K562 (cell line): ENCODE measurements at regions not wholly inside any gene's neighbourhood (a gene's known extent, or its start where the extent isn't known, plus 50 kb on each side); places are given as distances from the start of the nearest gene placed in this dataset.
A peak's percentile ranks its signal among the peaks of the same experiment; 100 is the strongest.

Source experiments
- CXXC5 ChIP-seq: fragments of 250-450 bp; sonication (Bioruptor Pico); IDR thresholded peaks from 2 replicates; pipeline ENCODE4 v1.8.0; 2022; ENCODE audit warnings: inconsistent platforms, mild to moderate bottlenecking, moderate library complexity
- DPF2 ChIP-seq: fragments of 450-650 bp; IDR thresholded peaks from 2 replicates; pipeline ENCODE4 v1.6.1; 2016
- E2F4 ChIP-seq: sonication (generic); formaldehyde crosslinking; IDR thresholded peaks from 2 replicates; pipeline ENCODE4 v1.8.0; 2022; ENCODE audit warnings: mild to moderate bottlenecking, low read depth, missing genetic modification reagents
- FOXA1 ChIP-seq: fragments of 450-650 bp; IDR thresholded peaks from 2 replicates; pipeline ENCODE4 v1.6.1; 2016; ENCODE audit warnings: mild to moderate bottlenecking, borderline replicate concordance
- HDAC2 ChIP-seq: fragments of 450-650 bp; IDR thresholded peaks from 2 replicates; pipeline ENCODE4 v1.6.1; 2016; ENCODE audit warnings: mild to moderate bottlenecking
- HMBOX1 ChIP-seq: sonication (generic); IDR thresholded peaks from 2 replicates; pipeline ENCODE4 v1.6.1; 2016
- HOXB6 ChIP-seq: fragments of 250-450 bp; sonication (Bioruptor Pico); IDR thresholded peaks from 2 replicates; pipeline ENCODE4 v1.5.1; 2022; ENCODE audit warnings: mild to moderate bottlenecking, borderline replicate concordance
- IRF1 ChIP-seq: sonication (generic); formaldehyde crosslinking; IDR thresholded peaks from 2 replicates; pipeline ENCODE4 v1.8.0; 2022; ENCODE audit warnings: missing genetic modification reagents, mild to moderate bottlenecking, borderline replicate concordance
- KLF16 ChIP-seq: IDR thresholded peaks from 2 replicates; pipeline ENCODE4 v1.6.1; 2016; ENCODE audit warnings: antibody characterized with exemption
- MAX ChIP-seq: sonication (generic); formaldehyde crosslinking; IDR thresholded peaks from 2 replicates; pipeline ENCODE4 v1.9.0; 2022; ENCODE audit warnings: mild to moderate bottlenecking, missing genetic modification reagents
- MAZ ChIP-seq, 2 experiments: fragments of 450-650 bp in 1 of 2; sonication (generic) in 1 of 2; formaldehyde crosslinking; IDR thresholded peaks in 1 of 2; conservative IDR thresholded peaks in 1 of 2; 2 replicates each; pipeline versions ENCODE4 v1.4.0 to v1.5.0; 2020; ENCODE audit warnings: mild to moderate bottlenecking in 1 of 2, missing genetic modification reagents in 1 of 2
- MECOM ChIP-seq: fragments of 250-450 bp; sonication (Bioruptor Pico); IDR thresholded peaks from 2 replicates; pipeline ENCODE4 v1.8.0; 2022; ENCODE audit warnings: inconsistent platforms
- MXI1 ChIP-seq: IDR thresholded peaks from 2 replicates; pipeline ENCODE4 v1.6.1; 2011; ENCODE audit warnings: low read depth, mild to moderate bottlenecking, improper control_type of control experiment, low read length
- PHF21A ChIP-seq: fragments of 450-650 bp; IDR thresholded peaks from 2 replicates; pipeline ENCODE4 v1.6.1; 2017; ENCODE audit warnings: low read depth, borderline replicate concordance
- PHF8 ChIP-seq: fragments of 200-600 bp; sonication (generic); IDR thresholded peaks from 2 replicates; pipeline ENCODE4 v1.6.1; 2012; ENCODE audit warnings: mixed run types, mild to moderate bottlenecking, inconsistent platforms, low read length, moderate library complexity, borderline replicate concordance
- RB1 ChIP-seq: fragments of 450-650 bp; IDR thresholded peaks from 2 replicates; pipeline ENCODE4 v1.6.1; 2017; ENCODE audit warnings: low read depth, mild to moderate bottlenecking
- SETDB1 ChIP-seq: IDR thresholded peaks from one replicate; pipeline ENCODE4 v1.6.1; 2012; ENCODE audit warnings: low read length, control low read depth, inconsistent platforms
- SMC3 ChIP-seq: conservative IDR thresholded peaks from 2 replicates; pipeline ENCODE4 v1.6.1; 2011; ENCODE audit warnings: low read depth, low read length, improper control_type of control experiment; ENCODE audit not compliant: insufficient read depth
- STAT5B ChIP-seq: fragments of 250-450 bp; sonication (Bioruptor Pico); IDR thresholded peaks from 2 replicates; pipeline ENCODE4 v1.8.0; 2021; ENCODE audit warnings: mild to moderate bottlenecking, inconsistent platforms
- TSHZ1 ChIP-seq: fragments of 250-450 bp; sonication (Bioruptor Pico); IDR thresholded peaks from 2 replicates; pipeline ENCODE4 v1.4.0; 2020; ENCODE audit warnings: mild to moderate bottlenecking, moderate library complexity
- XRCC5 ChIP-seq: fragments of 200-400 bp; formaldehyde crosslinking; IDR thresholded peaks from 2 replicates; pipeline ENCODE4 v1.6.1; 2017; ENCODE audit warnings: low read depth, mild to moderate bottlenecking, low read length
- ZFP30 ChIP-seq: fragments of 250-450 bp; sonication (Bioruptor Pico); IDR thresholded peaks from 2 replicates; pipeline ENCODE4 v1.8.0; 2022; ENCODE audit warnings: moderate library complexity, mild to moderate bottlenecking, inconsistent platforms, borderline replicate concordance
- ZNF76 ChIP-seq: fragments of 250-450 bp; sonication (Bioruptor Pico); IDR thresholded peaks from 2 replicates; pipeline ENCODE4 v1.4.0; 2020; ENCODE audit warnings: mild to moderate bottlenecking, moderate library complexity, borderline replicate concordance

- TF ChIP-seq ZFP30 (no peak), SETDB1 (no peak), IRF1 (CRISPR knock-in tag) (no peak), RB1 (0 out of 2 replicates have a peak, but pooled peaks have one; percentile 27), PHF8 (no peak), ZNF76 (CRISPR knock-in tag) (no peak), STAT5B (no peak), SMC3 (peak; percentile 67), MECOM (CRISPR knock-in tag) (no peak), MAX (CRISPR knock-in tag) (no peak), TSHZ1 (CRISPR knock-in tag) (no peak), XRCC5 (0 out of 2 replicates have a peak, but pooled peaks have one; percentile 36), DPF2 (no peak), KLF16 (peak; percentile 43; the same call in 1 of the 2 replicates), MAZ (CRISPR knock-in tag; conservative IDR thresholded peaks at IDR 0.05 in 1 of 2, IDR thresholded peaks at IDR 0.05 in 1 of 2) (peak in 1 of 2 experiments; percentile 64; a peak in 2 of 4 replicates), HMBOX1 (no peak), CXXC5 (no peak), HDAC2 (no peak), MXI1 (no peak), E2F4 (CRISPR knock-in tag) (no peak), HOXB6 (CRISPR knock-in tag) (no peak), FOXA1 (no peak), PHF21A (no peak)
Observed at GRCh38 chr7:142632271-142633134, 116.8 kb upstream of the PRSS1 start (continued).
